SK-N-DZ (cell line): ENCODE measurements at regions not wholly inside any gene's neighbourhood (a gene's known extent, or its start where the extent isn't known, plus 50 kb on each side); places are given as distances from the start of the nearest gene placed in this dataset.

ENCODE experiments used
- DNase-seq: peaks from one replicate; pipeline ENCODE4 v3.0.0-alpha.2; 2015; ENCODE audit warnings: low spot score

- DNase-seq: no peak
Observed at GRCh38 chr1:55634516-55634915, 419.4 kb upstream of the USP24 start.

DNA sequence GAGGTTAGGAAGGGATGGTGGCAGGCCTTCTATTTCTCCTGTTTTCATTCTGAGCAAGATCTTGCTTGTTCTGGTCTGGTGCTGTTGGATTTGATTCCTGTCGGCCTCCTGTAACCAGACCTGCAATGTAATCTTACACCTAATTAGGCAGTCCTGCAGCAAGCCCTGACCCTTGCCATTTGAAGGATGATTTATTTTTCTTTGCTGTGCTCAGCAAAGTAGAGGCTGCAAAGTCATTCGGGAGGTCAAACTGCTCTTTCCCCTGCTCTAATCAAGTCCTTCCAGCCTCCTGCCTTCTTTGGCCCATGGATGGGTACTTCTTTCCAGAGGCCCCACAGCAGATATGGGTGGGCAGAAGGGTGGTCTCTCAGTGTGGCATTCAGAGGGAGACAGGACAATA lies 417.7 kb upstream of the USP24 start:
- DNase-seq: peak; percentile 64

- DNase-seq: no peak
Observed at GRCh38 chr1:55632058-55632457, 416.9 kb upstream of the USP24 start.

DNA sequence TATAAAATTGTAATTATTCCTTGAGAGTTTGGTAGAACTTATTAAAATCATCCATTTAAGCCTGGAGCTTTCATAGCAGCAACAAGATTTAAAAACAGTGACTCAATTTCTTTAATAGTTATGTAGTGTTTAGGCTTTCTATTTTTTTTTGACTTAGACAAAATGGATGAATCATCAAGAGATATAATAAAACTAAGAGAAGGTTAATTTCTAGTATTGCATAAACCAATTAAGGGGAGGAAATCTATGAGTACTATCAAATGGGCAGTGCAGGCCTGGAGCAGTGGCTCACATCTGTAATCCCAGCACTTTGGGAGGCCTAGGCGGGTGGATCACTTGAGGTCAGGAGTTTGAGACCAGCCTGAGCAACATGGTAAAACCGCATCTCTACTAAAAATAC lies 416.3 kb upstream of the USP24 start:
- no peak for DNase-seq

DNA sequence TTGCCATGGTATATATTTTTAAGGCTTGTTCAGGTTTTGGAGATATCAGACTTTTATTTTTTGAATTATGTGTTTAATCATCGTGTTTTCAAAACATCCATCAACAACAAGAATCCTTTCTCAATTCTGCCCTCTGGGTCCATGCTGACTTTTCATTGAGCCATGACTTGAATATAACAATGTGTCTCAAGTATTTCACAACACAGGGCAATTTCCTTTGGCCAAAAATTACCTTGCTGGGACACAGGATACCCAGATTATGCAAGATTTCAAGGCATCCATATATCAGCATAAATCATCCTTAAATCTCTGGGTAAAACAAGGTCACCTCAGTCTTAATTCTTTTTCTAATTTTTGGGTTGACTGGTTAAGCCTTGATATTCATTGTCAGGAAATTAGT lies 411.2 kb upstream of the USP24 start:
- no peak for DNase-seq

- DNase-seq: no peak
Observed at GRCh38 chr1:55624766-55625165, 409.6 kb upstream of the USP24 start.

DNA sequence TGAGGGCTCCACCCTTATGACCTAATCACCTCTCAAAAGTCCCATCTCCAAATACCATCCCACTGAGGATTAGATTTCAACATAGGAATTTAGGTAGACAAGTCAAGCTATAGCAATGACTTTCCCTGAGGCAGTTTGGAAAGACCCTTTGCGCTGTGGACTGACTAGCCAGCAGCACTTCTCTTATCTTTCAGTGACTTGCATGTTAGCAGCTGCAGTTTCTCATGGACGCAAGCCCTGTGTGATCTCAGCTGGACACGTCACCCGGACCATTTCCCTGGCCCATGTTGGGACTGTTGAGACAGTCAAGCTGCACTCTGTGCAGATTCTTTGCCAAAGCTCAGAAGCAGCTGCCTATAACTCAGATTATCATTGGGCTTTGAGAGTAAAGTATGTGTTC lies 408.1 kb upstream of the USP24 start:
- DNase-seq: no peak

DNA sequence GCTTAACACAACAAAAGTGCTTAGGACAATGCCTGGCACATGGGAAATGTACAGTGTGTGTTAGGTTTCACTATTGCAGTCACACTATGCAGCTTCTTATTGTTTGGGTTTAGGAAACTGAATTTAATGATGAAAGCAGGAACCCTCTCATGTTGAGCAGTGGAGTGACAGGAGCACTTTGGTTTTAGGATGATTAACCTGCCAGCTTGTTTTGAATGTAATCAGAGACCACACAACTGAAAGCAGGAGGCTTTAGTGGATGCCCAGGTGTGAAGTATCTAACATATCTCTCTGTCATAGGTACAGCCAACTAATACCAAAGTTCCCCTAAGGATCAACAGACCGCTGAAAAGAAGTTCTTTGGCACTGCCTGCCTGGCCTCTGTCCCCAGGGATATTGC lies 406.9 kb upstream of the USP24 start:
- no peak for DNase-seq

- DNase-seq: no peak
Observed at GRCh38 chr1:55618199-55618598, 403.0 kb upstream of the USP24 start.

DNA sequence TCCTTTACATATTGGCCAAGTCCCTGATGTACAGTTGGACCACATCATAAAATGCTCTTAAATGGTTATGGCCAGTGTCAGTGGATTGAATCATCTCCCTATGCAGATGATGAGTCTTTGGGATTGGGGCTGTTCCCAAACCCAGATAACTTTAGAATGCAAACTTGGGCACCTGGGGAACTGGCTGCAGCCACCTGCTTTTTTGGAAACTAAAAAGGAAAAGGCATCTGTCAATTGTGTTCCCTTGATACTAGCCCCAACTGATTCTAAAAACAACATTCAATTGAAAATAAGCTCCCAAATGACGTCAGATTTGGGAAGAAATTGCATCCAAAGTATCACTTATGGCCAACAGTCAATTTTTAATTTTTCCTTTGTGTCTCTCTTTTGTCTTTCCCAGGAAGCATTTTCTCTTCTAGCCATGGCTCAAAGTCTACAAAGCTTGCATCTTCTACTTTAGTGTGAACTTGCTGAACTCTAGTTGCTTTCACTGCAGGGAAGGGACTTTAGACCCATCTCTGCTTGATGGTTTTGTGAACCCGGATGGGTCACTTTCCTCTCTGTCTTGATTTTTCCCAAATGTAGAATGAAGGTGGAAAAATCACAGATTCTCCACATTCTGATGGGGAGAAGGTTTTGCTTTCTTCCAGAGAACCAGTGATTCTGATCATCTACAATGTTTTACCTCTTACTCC lies 402.3 kb upstream of the USP24 start:
- DNase-seq: no peak

DNA sequence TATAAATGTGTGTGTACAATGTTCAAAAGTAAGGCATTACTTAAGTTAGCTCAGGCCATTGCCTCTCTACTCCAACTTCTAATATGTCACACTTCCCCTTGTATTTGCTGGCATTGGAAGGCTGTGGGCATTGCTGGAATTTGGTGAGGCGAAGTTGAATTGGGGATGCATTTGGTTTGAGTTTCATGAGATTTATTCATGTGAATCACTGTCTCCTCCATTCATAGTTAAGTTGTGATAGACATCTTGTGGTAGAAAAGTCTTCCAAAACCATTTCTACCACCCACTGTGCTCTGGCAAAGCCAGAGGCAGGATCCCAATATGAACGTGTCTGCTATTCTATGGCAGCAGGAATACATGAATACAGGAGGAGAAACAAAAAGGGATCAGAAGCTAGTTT lies 397.8 kb upstream of the USP24 start:
- DNase-seq: no peak

- no peak for DNase-seq
Observed at GRCh38 chr1:55611123-55611522, 396.0 kb upstream of the USP24 start.

- no peak for DNase-seq
Observed at GRCh38 chr1:55610203-55610602, 395.0 kb upstream of the USP24 start.

DNA sequence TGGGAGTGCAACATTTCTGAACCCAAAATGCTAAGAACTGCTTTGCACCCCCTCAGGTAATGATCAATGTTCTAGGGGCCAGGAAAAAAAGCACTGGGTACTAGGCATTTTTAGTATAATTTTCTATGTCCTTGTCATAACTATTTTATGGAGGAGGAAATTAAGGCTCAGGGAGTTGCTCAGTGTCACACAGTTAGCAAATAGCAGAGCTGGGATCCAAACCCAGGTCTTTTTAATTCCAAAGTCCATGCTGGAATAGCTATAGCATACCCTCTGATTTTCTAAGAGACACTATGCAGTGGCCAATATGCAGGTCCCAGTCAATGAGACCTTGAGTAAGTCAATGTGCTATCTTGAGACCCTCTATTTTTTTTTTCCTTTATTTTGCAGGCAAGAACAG lies 394.5 kb upstream of the USP24 start:
- DNase-seq: no peak

- DNase-seq: no peak
Observed at GRCh38 chr1:55605155-55605554, 390.0 kb upstream of the USP24 start.

DNA sequence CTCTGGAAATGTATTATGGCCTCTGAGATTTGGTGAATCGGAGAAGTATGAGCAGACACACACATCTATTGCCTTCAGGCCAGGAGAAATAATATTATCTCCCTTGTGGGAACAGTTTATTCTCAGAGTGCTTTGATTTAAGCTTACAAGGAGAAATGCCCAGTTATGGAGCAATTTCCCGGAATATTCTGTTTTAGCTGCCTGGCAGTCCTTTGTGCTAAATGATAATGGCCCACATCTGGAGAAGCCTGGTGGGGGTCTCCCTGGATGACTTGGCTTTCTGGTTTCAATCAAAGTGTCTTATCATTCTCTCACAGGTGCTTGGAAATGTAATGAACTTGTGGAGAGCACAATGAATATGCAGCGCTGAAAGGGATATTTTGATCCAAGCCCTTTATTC lies 389.6 kb upstream of the USP24 start:
- peak; percentile 56 for DNase-seq

DNA sequence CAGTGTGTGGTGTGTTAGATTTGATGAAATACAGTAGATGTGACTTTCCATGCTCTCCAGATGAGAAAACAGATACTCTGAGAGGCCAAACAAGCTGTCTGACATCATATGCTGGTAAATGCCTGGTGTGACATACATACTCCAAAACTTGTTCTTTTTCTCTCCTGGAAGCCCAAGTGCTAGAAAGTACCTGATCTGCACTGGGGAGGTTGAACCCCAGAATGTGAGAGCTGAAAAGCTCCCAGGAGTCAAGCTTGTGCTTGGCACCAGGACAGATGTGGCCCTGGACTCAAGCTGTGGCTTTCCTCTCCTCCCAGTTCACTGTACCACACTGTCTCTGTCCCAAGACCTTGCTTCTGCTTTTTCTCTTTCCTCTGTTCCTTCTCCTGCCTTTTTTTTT lies 389.0 kb upstream of the USP24 start:
- DNase-seq: no peak

DNA sequence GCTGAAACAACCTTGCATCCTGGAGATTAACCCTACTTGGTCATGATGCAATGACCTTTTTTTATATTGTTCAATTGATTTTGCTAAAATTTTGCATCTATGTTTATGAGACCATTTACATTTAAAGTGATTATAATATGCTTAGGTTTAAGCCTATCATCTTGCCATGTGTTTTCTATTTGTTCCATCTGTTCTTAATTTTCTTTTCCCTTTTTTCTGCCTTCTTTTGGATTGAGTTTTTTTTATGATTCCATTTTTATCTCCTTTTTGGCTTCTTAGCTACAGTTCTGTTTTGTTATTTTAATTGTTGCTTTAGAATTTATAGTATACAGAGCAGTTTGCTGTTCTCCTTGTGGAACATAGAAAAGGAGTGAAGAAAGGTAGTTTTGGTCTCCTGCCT lies 385.1 kb upstream of the USP24 start:
- DNase-seq: no peak

GRCh38 chr1:55597910-55598309 lies 382.7 kb upstream of the USP24 start:
- DNase-seq: no peak

- no peak for DNase-seq
Observed at GRCh38 chr1:55594701-55595100, 379.5 kb upstream of the USP24 start.

DNA sequence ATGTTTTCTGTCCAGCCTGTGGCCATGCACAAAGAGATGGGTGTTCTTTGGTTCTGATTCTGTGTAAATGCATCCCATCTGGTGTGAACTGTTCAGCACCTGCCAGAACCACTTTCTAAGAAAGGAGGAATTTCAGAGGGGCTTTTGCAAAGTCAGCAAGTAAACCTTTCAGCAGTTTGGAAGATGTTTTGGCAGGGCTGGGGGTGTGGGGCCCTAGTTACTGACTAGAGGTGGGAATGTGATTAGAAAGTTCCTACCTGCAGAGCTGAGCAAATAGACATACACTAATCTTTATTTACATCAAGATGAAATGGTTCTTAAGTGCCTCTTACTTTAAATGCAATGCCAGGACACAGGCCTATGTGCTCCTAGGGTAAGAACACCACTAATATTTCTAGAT lies 378.1 kb upstream of the USP24 start:
- DNase-seq: no peak

- DNase-seq: no peak
Observed at GRCh38 chr1:55592122-55592521, 377.0 kb upstream of the USP24 start.

GRCh38 chr1:55589671-55590297 lies 374.6 kb upstream of the USP24 start:
- no peak for DNase-seq

GRCh38 chr1:55588309-55588708 lies 373.1 kb upstream of the USP24 start:
- no peak for DNase-seq
